ENCODE measurements at regions not wholly inside any gene's neighbourhood (a gene's known extent, or its start where the extent isn't known, plus 50 kb on each side); places are given as distances from the start of the nearest gene placed in this dataset.

DNA sequence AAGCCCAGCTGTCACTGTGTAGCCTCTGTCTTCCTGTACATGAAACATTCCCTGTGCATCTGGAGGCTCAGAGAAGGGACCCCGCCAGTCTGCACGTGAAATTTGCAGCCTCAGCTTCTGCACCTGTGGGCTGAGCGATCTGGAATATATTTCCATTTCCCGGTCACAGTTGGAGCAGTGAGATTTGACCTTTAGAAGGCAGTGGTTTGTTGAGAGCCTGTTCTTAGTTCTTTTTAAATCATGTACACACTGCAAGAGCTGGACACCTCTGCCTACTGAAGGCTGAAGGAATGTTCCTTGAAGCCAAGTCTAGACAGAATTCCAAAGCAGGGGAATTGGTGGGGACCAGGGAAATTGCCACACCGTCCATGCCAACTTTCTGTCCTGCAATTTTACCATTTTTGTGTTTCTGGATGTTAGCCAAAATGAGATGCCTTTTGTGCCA is 706.6 kb downstream of the INHBA start:
- DNase-seq (no peak), ATAC-seq (peak in 1 of 2 donors; percentile 31)
- H3K9me3 ChIP-seq (ENCODE audit: control insufficient read depth, low read length): no peaks in the 10 kb centered on the region
- H3K4me1 ChIP-seq (ENCODE audit: control insufficient read depth, insufficient read depth, low read length): no peaks in the 10 kb centered on the region
- H3K27ac ChIP-seq (ENCODE audit: low read length): no peak overlapping the region
- WGBS: 49% methylated on average over 5 of the region's 5 CpGs
- H3K27me3 ChIP-seq (ENCODE audit: control insufficient read depth, insufficient read depth): no peaks in the 10 kb centered on the region
- H3K4me3 ChIP-seq (ENCODE audit: low read length): no peak overlapping the region
- intact Hi-C loops (cut with DNase I): no loop called here

DNA sequence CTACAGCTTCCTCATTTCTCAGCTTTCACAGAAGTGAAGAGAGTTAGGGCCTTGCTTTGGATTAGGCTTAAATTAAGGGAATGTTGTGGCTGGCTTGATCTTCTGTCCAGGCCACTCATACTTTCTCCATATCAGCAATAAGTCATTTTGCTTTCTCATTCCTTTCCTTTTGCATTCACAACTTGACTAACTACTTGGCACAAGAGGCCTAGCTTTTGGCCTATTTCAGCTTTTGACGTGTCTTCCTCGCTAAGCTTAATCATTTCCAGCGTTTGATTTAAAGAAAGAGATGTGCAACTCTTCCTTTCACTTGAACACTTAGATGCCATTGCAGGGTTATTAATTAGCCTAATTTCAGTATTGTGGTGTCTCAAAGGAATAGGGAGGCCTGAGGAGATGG is 712.0 kb downstream of the INHBA start:
- no peaks in the 10 kb centered on the region for H3K27me3 ChIP-seq (ENCODE audit: control insufficient read depth, insufficient read depth)
- WGBS: 68% methylated on average over 3 of the region's 3 CpGs
- ATAC-seq: no peak
- no peak for DNase-seq
- intact Hi-C loops (cut with DNase I): no loop called here
- no peak overlapping the region for H3K4me3 ChIP-seq (ENCODE audit: low read length)
- no peaks in the 10 kb centered on the region for H3K4me1 ChIP-seq (ENCODE audit: control insufficient read depth, insufficient read depth, low read length)
- no peak overlapping the region for H3K27ac ChIP-seq (ENCODE audit: low read length)
- H3K9me3 ChIP-seq (ENCODE audit: control insufficient read depth, low read length): no peaks in the 10 kb centered on the region

DNA sequence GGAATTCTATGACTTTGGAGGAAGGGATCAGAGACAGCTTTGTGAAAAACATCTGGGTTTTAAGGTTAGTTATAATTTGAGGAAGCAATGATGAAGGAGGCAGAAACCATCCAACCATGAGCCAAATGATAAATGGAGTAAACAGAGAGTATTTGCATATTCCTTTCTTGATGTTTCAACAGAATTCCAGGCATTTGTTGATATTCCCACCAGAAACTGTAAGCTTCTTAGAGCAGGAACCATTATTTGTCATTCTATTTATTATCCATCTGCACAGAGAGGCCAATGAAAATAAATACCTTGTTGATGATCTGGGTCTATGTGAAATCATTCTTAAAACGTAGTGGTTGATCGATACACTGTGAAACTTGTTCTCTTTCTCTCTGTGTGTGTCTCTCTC is 715.3 kb downstream of the INHBA start:
- Histone ChIP-seq H3K27me3 (ENCODE audit: control insufficient read depth, insufficient read depth) (no peaks in the 10 kb centered on the region), H3K4me1 (ENCODE audit: control insufficient read depth, insufficient read depth, low read length) (no peaks in the 10 kb centered on the region), H3K4me3 (ENCODE audit: low read length) (no peak overlapping the region), H3K9me3 (ENCODE audit: control insufficient read depth, low read length) (no peaks in the 10 kb centered on the region), H3K27ac (ENCODE audit: low read length) (no peak overlapping the region)
- DNase-seq (no peak), ATAC-seq (no peak)
- intact Hi-C loops (cut with DNase I): no loop called here
- WGBS: 94% methylated on average over 2 of the region's 2 CpGs

DNA sequence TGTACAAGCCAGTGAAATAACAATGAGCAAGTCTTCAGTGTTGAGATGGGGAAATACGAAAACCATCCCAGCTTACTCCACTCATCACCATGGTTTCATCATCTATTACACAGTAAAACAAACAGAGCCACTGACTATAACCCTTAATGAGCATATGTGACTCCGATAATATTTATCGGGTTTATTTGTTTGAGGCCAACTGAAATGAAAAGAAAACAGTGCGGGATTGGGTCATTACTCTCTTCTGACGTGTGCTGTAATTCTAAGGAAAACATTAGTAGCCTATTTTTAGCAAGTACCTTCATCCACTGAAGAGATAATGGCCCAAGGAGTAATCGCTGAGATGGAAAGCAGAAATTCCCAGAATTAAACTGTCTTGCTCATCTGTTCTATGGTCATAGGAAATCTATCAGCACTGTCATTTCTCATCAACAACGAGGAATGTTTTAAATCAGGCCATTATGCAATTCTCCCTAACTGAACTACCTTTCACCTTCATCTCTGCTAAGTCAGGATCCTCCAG is 716.5 kb downstream of the INHBA start:
- ATAC-seq (peak; percentile 88 to 93), DNase-seq (no peak)
- Histone ChIP-seq H3K27me3 (ENCODE audit: control insufficient read depth, insufficient read depth) (no peaks in the 10 kb centered on the region), H3K4me3 (ENCODE audit: low read length) (no peak overlapping the region), H3K4me1 (ENCODE audit: control insufficient read depth, insufficient read depth, low read length) (no peaks in the 10 kb centered on the region), H3K27ac (ENCODE audit: low read length) (no peak overlapping the region), H3K9me3 (ENCODE audit: control insufficient read depth, low read length) (no peaks in the 10 kb centered on the region)
- intact Hi-C loops (cut with DNase I): no loop called here
- 42% methylated on average over 7 of the region's 7 CpGs for WGBS

DNA sequence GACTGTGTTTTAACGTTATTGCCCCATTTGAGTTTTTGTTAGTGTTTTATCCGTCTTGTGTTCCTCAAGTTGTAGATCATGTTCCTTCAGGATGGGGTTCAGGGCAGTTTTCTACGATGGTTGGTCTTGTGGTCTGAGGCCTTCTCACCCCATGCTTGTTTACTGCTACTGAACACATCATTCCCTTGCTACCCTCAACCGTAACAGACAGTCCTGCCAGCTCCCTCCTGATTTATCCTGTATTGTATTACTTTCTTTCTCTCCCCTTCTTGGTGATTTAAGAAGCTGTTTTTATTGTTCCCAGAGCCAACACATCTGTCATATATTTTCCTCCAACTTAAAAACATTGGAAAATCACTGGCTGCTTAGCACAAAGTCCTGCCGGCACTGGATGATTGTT is 719.8 kb downstream of the INHBA start:
- no peak for DNase-seq
- H3K4me3 ChIP-seq (ENCODE audit: low read length): no peak overlapping the region
- no peak for ATAC-seq
- intact Hi-C loops (cut with DNase I): no loop called here
- no peaks in the 10 kb centered on the region for H3K9me3 ChIP-seq (ENCODE audit: control insufficient read depth, low read length)
- H3K4me1 ChIP-seq (ENCODE audit: control insufficient read depth, insufficient read depth, low read length): no peaks in the 10 kb centered on the region
- H3K27me3 ChIP-seq (ENCODE audit: control insufficient read depth, insufficient read depth): no peaks in the 10 kb centered on the region
- 67% methylated on average over 5 of the region's 5 CpGs for WGBS
- no peak overlapping the region for H3K27ac ChIP-seq (ENCODE audit: low read length)

DNA sequence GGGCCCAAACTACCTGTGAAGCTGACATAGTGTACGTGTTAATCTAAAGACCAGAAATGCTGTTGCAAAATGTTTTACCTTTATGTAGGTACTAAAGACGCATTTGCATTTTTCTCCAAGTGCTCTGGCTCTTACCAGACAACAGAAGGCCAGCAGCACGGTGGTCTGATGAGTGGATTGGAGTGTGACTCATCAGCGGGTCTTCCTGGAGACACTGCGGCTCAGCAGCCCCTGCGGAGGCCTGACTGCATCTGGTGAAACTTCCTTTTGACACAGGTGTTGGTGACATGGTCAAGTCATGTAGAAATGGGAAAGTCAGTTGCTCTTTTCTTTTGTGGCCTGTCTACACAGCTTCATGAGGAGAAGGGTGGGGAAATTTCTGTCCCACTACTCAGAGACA is 723.6 kb downstream of the INHBA start:
- no peak for ATAC-seq
- no peak for DNase-seq
- no peaks in the 10 kb centered on the region for H3K9me3 ChIP-seq (ENCODE audit: control insufficient read depth, low read length)
- WGBS: 87% methylated on average over 6 of the region's 6 CpGs
- H3K27ac ChIP-seq (ENCODE audit: low read length): no peak overlapping the region
- intact Hi-C loops (cut with DNase I): no loop called here
- H3K27me3 ChIP-seq (ENCODE audit: control insufficient read depth, insufficient read depth): no peaks in the 10 kb centered on the region
- no peak overlapping the region for H3K4me3 ChIP-seq (ENCODE audit: low read length)
- H3K4me1 ChIP-seq (ENCODE audit: control insufficient read depth, insufficient read depth, low read length): no peaks in the 10 kb centered on the region

DNA sequence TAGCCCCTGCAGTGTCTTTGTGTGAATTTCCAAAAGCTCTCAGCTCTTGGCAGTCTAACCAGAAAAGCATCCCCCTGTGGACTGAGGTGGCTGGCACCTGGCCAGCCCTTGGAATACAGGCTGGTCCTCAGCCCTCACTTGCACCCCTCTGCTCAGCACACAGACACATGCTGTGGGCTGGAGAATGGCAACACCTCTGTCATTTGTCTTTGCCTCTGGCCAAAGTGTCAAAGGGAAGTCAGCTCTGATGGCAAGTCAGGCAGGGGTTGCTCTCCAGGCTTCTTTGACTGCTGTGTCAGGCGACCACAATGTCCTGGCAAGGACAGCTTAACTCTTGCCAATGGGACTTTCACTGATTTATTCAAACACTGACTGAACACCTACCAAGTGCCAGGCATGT is 724.8 kb downstream of the INHBA start:
- Histone ChIP-seq H3K9me3 (ENCODE audit: control insufficient read depth, low read length) (no peaks in the 10 kb centered on the region), H3K27me3 (ENCODE audit: control insufficient read depth, insufficient read depth) (peaks cover 2% of the 10 kb centered on the region), H3K4me1 (ENCODE audit: control insufficient read depth, insufficient read depth, low read length) (no peaks in the 10 kb centered on the region), H3K4me3 (ENCODE audit: low read length) (no peak overlapping the region), H3K27ac (ENCODE audit: low read length) (no peak overlapping the region)
- ATAC-seq: peak in 1 of 2 donors; percentile 28
- peak in 1 of 3 donors; percentile 43 for DNase-seq
- intact Hi-C loops (cut with DNase I): no loop called here
- 56% methylated on average over 1 of the region's 1 CpG for WGBS

DNA sequence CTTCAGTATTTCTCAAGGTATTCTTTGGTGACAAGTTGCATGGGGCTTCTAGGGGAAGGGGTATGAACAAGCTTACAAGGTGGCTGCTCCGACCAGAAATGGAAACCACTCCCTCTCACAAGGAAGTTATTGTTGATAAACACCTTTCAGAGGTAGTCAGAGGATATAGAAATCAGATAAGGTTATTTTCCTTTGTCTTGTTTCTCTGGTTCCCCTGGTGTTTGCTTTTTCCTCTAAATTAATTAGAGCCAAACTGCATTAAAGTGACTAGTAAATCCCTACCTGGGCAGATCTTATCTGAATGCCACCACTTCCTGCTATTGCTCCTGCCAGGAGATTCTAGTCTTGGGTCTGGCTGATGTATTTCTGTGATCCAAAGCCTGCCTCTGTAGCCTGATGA is 725.4 kb downstream of the INHBA start:
- Histone ChIP-seq H3K27me3 (ENCODE audit: control insufficient read depth, insufficient read depth) (peaks cover 2% of the 10 kb centered on the region), H3K4me3 (ENCODE audit: low read length) (no peak overlapping the region), H3K27ac (ENCODE audit: low read length) (no peak overlapping the region), H3K9me3 (ENCODE audit: control insufficient read depth, low read length) (no peaks in the 10 kb centered on the region), H3K4me1 (ENCODE audit: control insufficient read depth, insufficient read depth, low read length) (no peaks in the 10 kb centered on the region)
- ATAC-seq: no peak
- intact Hi-C loops (cut with DNase I): no loop called here
- DNase-seq: no peak
- 46% methylated on average over 1 of the region's 1 CpG for WGBS

DNA sequence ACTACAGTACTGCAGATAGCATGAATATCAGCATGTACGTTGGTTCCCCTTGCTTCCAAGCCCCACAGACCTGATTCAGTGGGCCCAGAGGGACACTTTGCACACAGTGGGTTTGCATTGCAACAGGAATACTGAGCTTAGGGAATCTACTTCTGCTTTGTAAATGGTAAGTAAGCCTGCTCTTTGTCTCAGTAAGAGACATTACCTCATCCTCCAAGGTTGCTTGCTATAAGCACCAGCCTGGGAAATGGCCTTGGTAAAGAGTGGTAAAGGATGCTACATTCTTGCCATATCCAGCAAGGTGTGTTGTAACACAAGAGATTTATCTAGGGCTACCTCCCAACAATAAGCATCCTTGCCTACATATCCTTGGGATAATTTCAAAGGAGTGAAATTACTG is 730.5 kb downstream of the INHBA start:
- Histone ChIP-seq H3K4me1 (ENCODE audit: control insufficient read depth, insufficient read depth, low read length) (no peaks in the 10 kb centered on the region), H3K9me3 (ENCODE audit: control insufficient read depth, low read length) (no peaks in the 10 kb centered on the region), H3K27ac (ENCODE audit: low read length) (no peak overlapping the region), H3K4me3 (ENCODE audit: low read length) (no peak overlapping the region), H3K27me3 (ENCODE audit: control insufficient read depth, insufficient read depth) (peaks cover 2% of the 10 kb centered on the region)
- intact Hi-C loops (cut with DNase I): no loop called here
- DNase-seq: no peak
- no peak for ATAC-seq
- WGBS: 89% methylated on average over 1 of the region's 1 CpG

DNA sequence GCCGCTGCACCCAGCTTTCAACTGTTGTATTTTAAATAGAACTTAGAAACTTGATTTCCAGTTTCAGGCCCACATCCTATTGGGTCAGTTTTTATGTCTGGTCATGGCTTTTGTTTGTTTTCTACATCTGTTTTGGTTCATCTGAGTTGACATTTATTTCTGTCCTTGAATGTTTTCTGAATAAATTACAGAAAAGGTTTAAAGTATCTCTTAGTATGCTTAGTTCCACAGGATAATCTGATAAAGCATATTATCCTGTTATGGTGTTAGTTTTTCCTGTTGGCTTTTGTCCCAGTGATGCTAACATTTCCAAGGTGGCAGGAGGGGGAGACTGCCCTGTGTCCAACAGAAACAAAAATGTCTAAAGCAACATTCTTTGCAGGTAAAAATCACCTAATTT is 733.2 kb downstream of the INHBA start:
- no peaks in the 10 kb centered on the region for H3K4me1 ChIP-seq (ENCODE audit: control insufficient read depth, insufficient read depth, low read length)
- ATAC-seq: peak in 1 of 2 donors; percentile 55
- H3K27ac ChIP-seq (ENCODE audit: low read length): no peak overlapping the region
- no peak overlapping the region for H3K4me3 ChIP-seq (ENCODE audit: low read length)
- intact Hi-C loops (cut with DNase I): no loop called here
- no peaks in the 10 kb centered on the region for H3K9me3 ChIP-seq (ENCODE audit: control insufficient read depth, low read length)
- peaks cover 2% of the 10 kb centered on the region for H3K27me3 ChIP-seq (ENCODE audit: control insufficient read depth, insufficient read depth)
- DNase-seq: no peak
- WGBS: 70% methylated on average over 1 of the region's 1 CpG

DNA sequence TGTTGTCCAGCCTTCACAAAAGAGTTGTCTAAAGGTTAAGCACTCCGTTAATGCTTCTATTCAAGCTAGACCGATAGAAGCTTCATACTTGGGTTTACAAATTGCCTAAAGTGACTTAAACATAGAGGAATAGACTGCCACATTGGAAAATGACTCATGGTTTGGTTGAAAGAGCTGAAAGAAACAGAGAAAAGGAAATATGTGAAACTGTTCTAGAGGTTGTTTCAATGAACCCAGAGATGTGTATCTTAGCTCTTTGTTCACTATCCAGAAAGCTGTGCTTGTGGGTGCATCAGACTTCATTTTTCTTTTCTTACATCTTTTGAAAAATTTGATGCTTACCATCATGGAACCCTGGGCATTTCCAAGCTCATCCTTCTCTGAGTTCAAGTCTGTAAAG is 736.2 kb downstream of the INHBA start:
- intact Hi-C loops (cut with DNase I): no loop called here
- WGBS: 95% methylated on average over 2 of the region's 2 CpGs
- no peak overlapping the region for H3K4me3 ChIP-seq (ENCODE audit: low read length)
- no peak overlapping the region for H3K27ac ChIP-seq (ENCODE audit: low read length)
- ATAC-seq: no peak
- H3K27me3 ChIP-seq (ENCODE audit: control insufficient read depth, insufficient read depth): no peaks in the 10 kb centered on the region
- H3K9me3 ChIP-seq (ENCODE audit: control insufficient read depth, low read length): no peaks in the 10 kb centered on the region
- DNase-seq: no peak
- no peaks in the 10 kb centered on the region for H3K4me1 ChIP-seq (ENCODE audit: control insufficient read depth, insufficient read depth, low read length)

DNA sequence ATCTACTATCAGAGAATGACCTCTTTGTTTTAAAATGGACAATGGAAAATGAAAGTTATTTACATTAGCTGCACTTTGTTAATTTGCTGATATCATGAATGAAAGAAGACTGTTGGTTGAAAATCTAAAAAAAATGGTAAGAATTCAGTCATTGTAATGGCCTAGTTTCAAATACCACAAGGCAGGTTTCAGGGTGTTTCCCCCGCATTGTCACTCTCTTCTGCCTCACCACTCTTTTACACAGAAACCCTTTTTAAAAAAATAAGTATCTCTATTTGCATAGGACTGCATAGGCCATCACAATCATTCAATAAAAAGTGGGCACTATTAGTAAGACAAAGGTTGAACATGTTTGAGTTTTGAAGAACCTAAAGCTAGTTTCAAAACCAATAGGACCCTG is 737.1 kb downstream of the INHBA start:
- no peaks in the 10 kb centered on the region for H3K4me1 ChIP-seq (ENCODE audit: control insufficient read depth, insufficient read depth, low read length)
- intact Hi-C loops (cut with DNase I): no loop called here
- no peak for ATAC-seq
- no peak for DNase-seq
- no peak overlapping the region for H3K27ac ChIP-seq (ENCODE audit: low read length)
- H3K27me3 ChIP-seq (ENCODE audit: control insufficient read depth, insufficient read depth): no peaks in the 10 kb centered on the region
- H3K9me3 ChIP-seq (ENCODE audit: control insufficient read depth, low read length): no peaks in the 10 kb centered on the region
- 96% methylated on average over 1 of the region's 1 CpG for WGBS
- H3K4me3 ChIP-seq (ENCODE audit: low read length): no peak overlapping the region

Data from right cardiac atrium (tissue), 5 donors.